GM23338 (cell line): ENCODE measurements at regions not wholly inside any gene's neighbourhood (a gene's known extent, or its start where the extent isn't known, plus 50 kb on each side); places are given as distances from the start of the nearest gene placed in this dataset.

Experiments
- ATAC-seq: fragments of 200-7000 bp; cut with Tn5 transposase; 3 replicates; pipeline ENCODE4 v1.9.1; 2020
- DNase-seq: peaks from one replicate; pipeline ENCODE4 v3.0.0-alpha.2; 2015; ENCODE audit warnings: low spot score
- H2AFZ ChIP-seq: fragments of 200-600 bp; sonication (generic); 2 replicates; pipeline ENCODE4 v1.8.0; 2016; ENCODE audit warnings: antibody characterized with exemption, mild to moderate bottlenecking, moderate library complexity
- H3F3A ChIP-seq: fragments of 200-600 bp; sonication (generic); replicated peaks from 2 replicates; pipeline ENCODE4 v1.8.0; 2017; ENCODE audit warnings: antibody characterized with exemption, mixed run types, low read depth
- H3K27ac ChIP-seq: fragments of 200-600 bp; sonication (generic); 2 replicates; pipeline ENCODE4 v1.6.1; 2016; ENCODE audit warnings: low read depth
- H3K27me3 ChIP-seq: fragments of 200-600 bp; sonication (generic); 2 replicates; pipeline ENCODE4 v1.8.0; 2016; ENCODE audit warnings: mild to moderate bottlenecking, mixed run types, moderate library complexity; ENCODE audit not compliant: insufficient read depth
- H3K36me3 ChIP-seq: fragments of 200-600 bp; sonication (generic); 2 replicates; pipeline ENCODE4 v1.8.0; 2016; ENCODE audit warnings: mild to moderate bottlenecking; ENCODE audit not compliant: insufficient read depth
- H3K4me1 ChIP-seq: fragments of 200-600 bp; sonication (generic); 2 replicates; pipeline ENCODE4 v1.8.0; 2016; ENCODE audit warnings: mild to moderate bottlenecking, moderate library complexity; ENCODE audit not compliant: insufficient read depth
- H3K4me2 ChIP-seq: fragments of 200-600 bp; sonication (generic); 2 replicates; pipeline ENCODE4 v1.7.1; 2017; ENCODE audit warnings: mixed run types
- H3K4me3 ChIP-seq: fragments of 200-600 bp; sonication (generic); 2 replicates; pipeline ENCODE4 v1.6.1; 2016; ENCODE audit warnings: mixed run types
- H3K79me2 ChIP-seq: fragments of 200-600 bp; sonication (generic); replicated peaks from 2 replicates; pipeline ENCODE4 v1.8.0; 2017; ENCODE audit warnings: mild to moderate bottlenecking; ENCODE audit not compliant: insufficient read depth
- H3K9me2 ChIP-seq: fragments of 200-600 bp; sonication (generic); 2 replicates; pipeline ENCODE4 v1.8.0; 2017; ENCODE audit not compliant: insufficient read depth
- H4K20me1 ChIP-seq: fragments of 200-600 bp; sonication (generic); replicated peaks from 2 replicates; pipeline ENCODE4 v1.8.0; 2017; ENCODE audit warnings: mild to moderate bottlenecking; ENCODE audit not compliant: insufficient read depth
- H3K27ac Mint-ChIP-seq: 2 replicates; pipeline ENCODE4 v1.8.0; 2020; ENCODE audit warnings: inconsistent platforms, mild to moderate bottlenecking, moderate library complexity, mixed read lengths
- H3K27me3 Mint-ChIP-seq: 3 replicates; pipeline ENCODE4 v1.8.0; 2022; ENCODE audit warnings: low read depth, mild to moderate bottlenecking, moderate library complexity, mixed read lengths, inconsistent platforms; ENCODE audit not compliant: insufficient read depth, poor library complexity
- H3K36me3 Mint-ChIP-seq: 3 replicates; pipeline ENCODE4 v1.8.0; 2021; ENCODE audit warnings: low read depth, mild to moderate bottlenecking, inconsistent platforms, moderate library complexity, mixed read lengths
- H3K4me1 Mint-ChIP-seq: 3 replicates; pipeline ENCODE4 v1.8.0; 2020; ENCODE audit warnings: mild to moderate bottlenecking, inconsistent platforms, mixed read lengths
- H3K4me3 Mint-ChIP-seq: 3 replicates; pipeline ENCODE4 v1.8.0; 2021; ENCODE audit warnings: moderate library complexity, mild to moderate bottlenecking, inconsistent platforms, mixed read lengths
- H3K9me3 Mint-ChIP-seq: 3 replicates; pipeline ENCODE4 v1.8.0; 2020; ENCODE audit warnings: moderate library complexity, mild to moderate bottlenecking, inconsistent platforms, mixed read lengths
- CREB1 ChIP-seq: fragments of 250-450 bp; sonication (Bioruptor Pico); IDR thresholded peaks from 2 replicates; pipeline ENCODE4 v1.5.0; 2020; ENCODE audit warnings: low read depth, mild to moderate bottlenecking, moderate library complexity
- ETS1 ChIP-seq: IDR thresholded peaks from 2 replicates; pipeline ENCODE4 v1.6.1; 2016; ENCODE audit warnings: antibody characterized with exemption
- EZH2 ChIP-seq: fragments of 200-600 bp; sonication (generic); IDR thresholded peaks from one replicate; pipeline ENCODE4 v1.8.0; 2017; ENCODE audit warnings: antibody characterized with exemption, mild to moderate bottlenecking, low read depth; ENCODE audit not compliant: unreplicated experiment
- EZH2phosphoT487 ChIP-seq: fragments of 200-600 bp; sonication (generic); IDR thresholded peaks from one replicate; pipeline ENCODE4 v1.8.1; 2018; ENCODE audit warnings: antibody characterized with exemption; ENCODE audit not compliant: unreplicated experiment
- JUNB ChIP-seq: IDR thresholded peaks from one replicate; pipeline ENCODE4 v1.6.1; 2016; ENCODE audit warnings: antibody characterized with exemption; ENCODE audit not compliant: unreplicated experiment
- NANOG ChIP-seq: IDR thresholded peaks from 2 replicates; pipeline ENCODE4 v1.6.1; 2016; ENCODE audit warnings: antibody characterized with exemption, borderline replicate concordance
- POLR2AphosphoS5 ChIP-seq: IDR thresholded peaks from 2 replicates; pipeline ENCODE4 v1.6.1; 2016; ENCODE audit warnings: antibody characterized with exemption, low read depth
- REST ChIP-seq: IDR thresholded peaks from one replicate; pipeline ENCODE4 v1.6.1; 2018; ENCODE audit warnings: antibody characterized with exemption; ENCODE audit not compliant: unreplicated experiment
- STAT1 ChIP-seq: IDR thresholded peaks from one replicate; pipeline ENCODE4 v1.6.1; 2016; ENCODE audit warnings: antibody characterized with exemption; ENCODE audit not compliant: unreplicated experiment
- ZNF114 ChIP-seq: fragments of 250-450 bp; sonication (Bioruptor Pico); IDR thresholded peaks from 2 replicates; pipeline ENCODE4 v1.5.0; 2020; ENCODE audit warnings: mild to moderate bottlenecking, moderate library complexity
- ZNF331 ChIP-seq: fragments of 250-450 bp; sonication (Bioruptor Pico); IDR thresholded peaks from 2 replicates; pipeline ENCODE4 v1.5.0; 2020; ENCODE audit warnings: low read depth, mild to moderate bottlenecking, moderate library complexity
- ZNF462 ChIP-seq: fragments of 250-450 bp; sonication (Bioruptor Pico); IDR thresholded peaks from 2 replicates; pipeline ENCODE4 v1.5.0; 2020; ENCODE audit warnings: mild to moderate bottlenecking, moderate library complexity
- TF ChIP-seq, protein P1 (sequence below), 2 experiments: fragments of 200-600 bp in 1 of 2; sonication (generic) in 1 of 2; conservative IDR thresholded peaks; 2 replicates each; pipeline versions ENCODE4 v1.5.1 to v1.6.1; 2016 to 2017; ENCODE audit warnings: antibody characterized with exemption in 2 of 2, low read depth in 2 of 2, mild to moderate bottlenecking in 2 of 2, moderate library complexity in 1 of 2

DNA sequence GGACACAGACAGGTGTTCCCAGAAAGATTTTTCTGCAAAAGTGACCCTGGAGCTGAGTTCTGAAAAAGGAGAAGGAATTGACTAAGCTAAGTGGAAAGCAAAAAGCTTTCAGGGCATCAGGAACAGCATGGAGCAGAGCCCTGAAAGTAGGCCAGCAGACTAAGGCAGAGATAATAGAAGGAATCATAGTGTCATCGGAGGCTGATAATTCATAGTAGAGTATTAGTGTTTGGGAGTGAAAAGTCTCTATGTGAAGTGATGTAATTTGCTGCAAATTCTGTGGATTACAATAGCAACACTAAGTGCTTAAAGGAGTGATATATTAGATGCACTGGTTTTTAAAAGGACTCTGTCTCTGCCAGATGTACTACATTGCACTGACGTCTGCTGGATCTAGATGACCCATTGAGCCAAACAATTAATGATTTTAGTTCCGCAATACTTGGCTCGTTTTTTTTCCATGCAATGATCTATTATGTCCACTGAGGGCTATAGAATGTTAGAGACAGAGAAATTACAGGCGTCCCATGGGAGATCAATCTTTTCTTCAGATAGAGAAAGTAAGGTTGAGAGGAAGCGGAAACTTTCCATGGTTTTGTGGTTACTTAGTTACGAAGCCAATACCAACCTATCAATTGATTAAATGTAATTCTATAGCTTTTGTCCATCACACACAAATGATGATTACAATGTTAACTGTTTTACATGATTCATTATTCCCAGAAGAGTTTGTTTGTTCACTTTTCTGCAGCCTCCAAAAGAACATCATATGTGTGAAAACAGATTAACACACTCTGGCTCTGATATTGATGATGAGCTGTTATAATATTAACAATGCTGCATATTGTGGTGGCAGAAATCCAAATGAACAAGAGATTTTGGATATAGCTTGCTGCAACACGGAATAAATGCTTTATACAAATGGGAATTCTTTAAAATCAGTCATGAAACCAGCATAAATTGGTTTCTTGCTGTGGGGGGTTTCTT, 143.7 kb downstream of the MC4R start:
- H3K36me3 Mint-ChIP-seq, result no peaks in the 10 kb centered on the region
- Histone ChIP-seq H3F3A (no peaks in the 10 kb centered on the region), H3K36me3 (no peaks in the 10 kb centered on the region), H3K27ac (no peak overlapping the region), H2AFZ (no peak overlapping the region), H3K4me1 (no peaks in the 10 kb centered on the region), H3K4me3 (no peak overlapping the region), H3K9me2 (no peaks in the 10 kb centered on the region; the same call in 1 of the 2 replicates), H3K27me3 (no peaks in the 10 kb centered on the region), H4K20me1 (no peaks in the 10 kb centered on the region), H3K4me2 (no peak overlapping the region), H3K79me2 (no peaks in the 10 kb centered on the region)
- no peak overlapping the region; the same call in 1 of the 2 replicates for H3K27ac Mint-ChIP-seq
- TF ChIP-seq POLR2AphosphoS5, result no peak
- TF ChIP-seq EZH2phosphoT487, result no peak
- no peak for TF ChIP-seq EZH2
- TF ChIP-seq, protein P1, sequence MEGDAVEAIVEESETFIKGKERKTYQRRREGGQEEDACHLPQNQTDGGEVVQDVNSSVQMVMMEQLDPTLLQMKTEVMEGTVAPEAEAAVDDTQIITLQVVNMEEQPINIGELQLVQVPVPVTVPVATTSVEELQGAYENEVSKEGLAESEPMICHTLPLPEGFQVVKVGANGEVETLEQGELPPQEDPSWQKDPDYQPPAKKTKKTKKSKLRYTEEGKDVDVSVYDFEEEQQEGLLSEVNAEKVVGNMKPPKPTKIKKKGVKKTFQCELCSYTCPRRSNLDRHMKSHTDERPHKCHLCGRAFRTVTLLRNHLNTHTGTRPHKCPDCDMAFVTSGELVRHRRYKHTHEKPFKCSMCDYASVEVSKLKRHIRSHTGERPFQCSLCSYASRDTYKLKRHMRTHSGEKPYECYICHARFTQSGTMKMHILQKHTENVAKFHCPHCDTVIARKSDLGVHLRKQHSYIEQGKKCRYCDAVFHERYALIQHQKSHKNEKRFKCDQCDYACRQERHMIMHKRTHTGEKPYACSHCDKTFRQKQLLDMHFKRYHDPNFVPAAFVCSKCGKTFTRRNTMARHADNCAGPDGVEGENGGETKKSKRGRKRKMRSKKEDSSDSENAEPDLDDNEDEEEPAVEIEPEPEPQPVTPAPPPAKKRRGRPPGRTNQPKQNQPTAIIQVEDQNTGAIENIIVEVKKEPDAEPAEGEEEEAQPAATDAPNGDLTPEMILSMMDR (conservative IDR thresholded peaks at IDR 0.05; ENCODE audit: low read depth in 2 of 2), result no peak
- no peak for TF ChIP-seq REST
- no peak for TF ChIP-seq JUNB
- TF ChIP-seq ETS1, result no peak
- no peak for TF ChIP-seq ZNF462 (CRISPR knock-in tag)
- no peak for TF ChIP-seq CREB1 (CRISPR knock-in tag)
- no peak for TF ChIP-seq ZNF331
- TF ChIP-seq ZNF114, result no peak
- TF ChIP-seq STAT1, result no peak
- no peak for TF ChIP-seq NANOG
- no peaks in the 10 kb centered on the region for H3K27me3 Mint-ChIP-seq
- no peaks in the 10 kb centered on the region for H3K4me1 Mint-ChIP-seq
- H3K4me3 Mint-ChIP-seq, result no peak overlapping the region
- no peak for DNase-seq
- ATAC-seq, result no peak
- no peaks in the 10 kb centered on the region for H3K9me3 Mint-ChIP-seq
